Panc1 (cell line): ENCODE measurements at regions not wholly inside any gene's neighbourhood (a gene's known extent, or its start where the extent isn't known, plus 50 kb on each side); places are given as distances from the start of the nearest gene placed in this dataset.

Experiments
- ATAC-seq: fragments of 200-7000 bp; cut with Tn5 transposase; 2 replicates; pipeline ENCODE4 v1.9.1; 2020; ENCODE audit warnings: mild to moderate bottlenecking, moderate library complexity
- BruUV-seq: library from RNA; stranded (reverse); fragments of 400-500 nt; replicated peaks from 2 replicates; lab custom pipeline; 2021; lab: Mats Ljungman, UMichigan
- CTCF ChIA-PET: fragments of 300-600 bp; sonication (Branson Sonifier 250); formaldehyde crosslinking; loops from one replicate; lab custom pipeline; 2022; ENCODE audit warnings: antibody characterized with exemption; lab: Charles Lee
- POLR2A ChIA-PET: fragments of 300-600 bp; sonication (Branson Sonifier 250); formaldehyde crosslinking; loops from one replicate; lab custom pipeline; 2022; ENCODE audit warnings: antibody characterized with exemption; lab: Charles Lee
- DNase-seq: peaks from one replicate; pipeline ENCODE4 v3.0.0-alpha.2; 2010; ENCODE audit warnings: low read depth, low spot score
- H3K27ac ChIP-seq: 2 replicates; pipeline ENCODE4 v1.5.1; 2011; ENCODE audit warnings: mild to moderate bottlenecking, low read length, inconsistent platforms
- H3K27me3 ChIP-seq: fragments of 200-500 bp; sonication (Bioruptor generic); 2 replicates; pipeline ENCODE4 v1.6.0; 2014; ENCODE audit warnings: low read length, inconsistent platforms; ENCODE audit not compliant: control insufficient read depth, insufficient read depth
- H3K36me3 ChIP-seq: fragments of 200-500 bp; sonication (Bioruptor generic); 2 replicates; pipeline ENCODE4 v1.5.1; 2014; ENCODE audit warnings: inconsistent platforms, mild to moderate bottlenecking, low read length, moderate library complexity; ENCODE audit not compliant: control insufficient read depth, insufficient read depth
- H3K4me1 ChIP-seq: 2 replicates; pipeline ENCODE4 v1.5.1; 2011; ENCODE audit warnings: inconsistent platforms, mild to moderate bottlenecking, low read length, moderate library complexity; ENCODE audit not compliant: control insufficient read depth, insufficient read depth
- H3K4me3 ChIP-seq, 2 experiments: 2 replicates each; pipeline ENCODE4 v1.5.1; 2011 to 2012; ENCODE audit warnings: low read depth in 2 of 2, low read length in 2 of 2, mild to moderate bottlenecking in 2 of 2, inconsistent platforms in 1 of 2, moderate library complexity in 1 of 2
- H3K9me3 ChIP-seq: fragments of 200-500 bp; sonication (Bioruptor generic); 2 replicates; pipeline ENCODE4 v1.5.1; 2014; ENCODE audit warnings: low read depth, mild to moderate bottlenecking, inconsistent platforms, low read length, moderate library complexity; ENCODE audit not compliant: control insufficient read depth, insufficient read depth
- POLR2AphosphoS5 ChIP-seq: IDR thresholded peaks from 2 replicates; pipeline ENCODE4 v1.6.1; 2012; ENCODE audit warnings: mild to moderate bottlenecking, low read depth, low read length, moderate library complexity
- REST ChIP-seq, 2 experiments: IDR thresholded peaks; 2 replicates each; pipeline ENCODE4 v1.6.1; 2011 to 2012; ENCODE audit warnings: low read depth in 2 of 2, control low read depth in 1 of 2, low read length in 1 of 2, mild to moderate bottlenecking in 1 of 2, moderate library complexity in 1 of 2; ENCODE audit not compliant: insufficient read depth in 1 of 2
- SIN3A ChIP-seq: IDR thresholded peaks from 2 replicates; pipeline ENCODE4 v1.6.1; 2012; ENCODE audit warnings: low read depth, mild to moderate bottlenecking, low read length, moderate library complexity, borderline replicate concordance; ENCODE audit not compliant: insufficient read depth
- TCF7L2 ChIP-seq: IDR thresholded peaks from 2 replicates; pipeline ENCODE4 v1.6.1; 2011; ENCODE audit warnings: mild to moderate bottlenecking, low read depth, low read length, inconsistent platforms
- in situ Hi-C: cut with HindIII; loops from 2 replicates; pipeline ENCODE4 v1.10.0; 2016; ENCODE audit warnings: low sequenced_read_pairs, low pct_unique_long_range_greater_than_20kb
- intact Hi-C: fragments of 100-400 bp; cut with micrococcal nuclease; formaldehyde crosslinking; loops from one replicate; pipeline ENCODE4 v1.10.0; 2022; ENCODE audit not compliant: unreplicated experiment
- TF ChIP-seq, protein P1 (sequence below): fragments of 450-650 bp; IDR thresholded peaks from 2 replicates; pipeline ENCODE4 v1.5.1; 2017; ENCODE audit warnings: mild to moderate bottlenecking

DNA sequence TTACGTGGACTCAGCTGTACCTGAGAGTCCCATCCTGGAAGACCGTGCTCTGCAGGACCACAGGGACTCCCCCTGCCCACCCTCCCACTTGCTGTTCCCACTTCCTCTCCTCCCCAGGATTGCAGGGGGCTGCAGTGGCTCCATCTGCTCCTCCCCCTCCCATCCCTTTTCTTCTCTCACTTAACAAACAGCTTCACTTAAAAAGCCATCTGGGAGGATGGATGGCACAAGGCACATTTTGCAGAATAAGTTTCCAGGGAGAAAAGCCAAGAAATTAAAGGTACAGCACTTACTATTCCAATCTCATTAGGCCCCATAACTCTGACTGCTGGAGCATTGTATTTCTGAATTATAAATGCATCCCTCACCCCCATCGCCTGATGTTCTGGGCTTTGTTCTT lies 458.7 kb downstream of the PTPRU start:
- BruUV-seq: no TSS peak
- no peaks in the 10 kb centered on the region for H3K36me3 ChIP-seq
- DNase-seq (no peak), ATAC-seq (no peak)
- TF ChIP-seq TCF7L2: no peak
- TF ChIP-seq, protein P1, sequence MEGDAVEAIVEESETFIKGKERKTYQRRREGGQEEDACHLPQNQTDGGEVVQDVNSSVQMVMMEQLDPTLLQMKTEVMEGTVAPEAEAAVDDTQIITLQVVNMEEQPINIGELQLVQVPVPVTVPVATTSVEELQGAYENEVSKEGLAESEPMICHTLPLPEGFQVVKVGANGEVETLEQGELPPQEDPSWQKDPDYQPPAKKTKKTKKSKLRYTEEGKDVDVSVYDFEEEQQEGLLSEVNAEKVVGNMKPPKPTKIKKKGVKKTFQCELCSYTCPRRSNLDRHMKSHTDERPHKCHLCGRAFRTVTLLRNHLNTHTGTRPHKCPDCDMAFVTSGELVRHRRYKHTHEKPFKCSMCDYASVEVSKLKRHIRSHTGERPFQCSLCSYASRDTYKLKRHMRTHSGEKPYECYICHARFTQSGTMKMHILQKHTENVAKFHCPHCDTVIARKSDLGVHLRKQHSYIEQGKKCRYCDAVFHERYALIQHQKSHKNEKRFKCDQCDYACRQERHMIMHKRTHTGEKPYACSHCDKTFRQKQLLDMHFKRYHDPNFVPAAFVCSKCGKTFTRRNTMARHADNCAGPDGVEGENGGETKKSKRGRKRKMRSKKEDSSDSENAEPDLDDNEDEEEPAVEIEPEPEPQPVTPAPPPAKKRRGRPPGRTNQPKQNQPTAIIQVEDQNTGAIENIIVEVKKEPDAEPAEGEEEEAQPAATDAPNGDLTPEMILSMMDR: no peak
- TF ChIP-seq SIN3A: no peak
- TF ChIP-seq POLR2AphosphoS5: no peak
- TF ChIP-seq REST (IDR thresholded peaks at IDR 0.05; ENCODE audit: insufficient read depth in 1 of 2, low read depth in 2 of 2, low read length in 1 of 2): no peak
- in situ Hi-C loops: no loop called here
- ChIA-PET CTCF (interaction anchor here (0.8 kb wide), 1 partner anchor 11 kb away, joined by 4 read pairs; no protein-coding TSS in a partner anchor), POLR2A (interaction anchor here (0.6 kb wide), 1 partner anchor 388 kb away, joined by 13 read pairs; no protein-coding TSS in a partner anchor)
- H3K4me1 ChIP-seq: no peaks in the 10 kb centered on the region
- no peak overlapping the region for H3K27ac ChIP-seq
- intact Hi-C loops: no loop called here
- peaks cover 3% of the 10 kb centered on the region for H3K27me3 ChIP-seq
- H3K9me3 ChIP-seq: no peaks in the 10 kb centered on the region
- no peak overlapping the region for H3K4me3 ChIP-seq

- no TSS peak for BruUV-seq
- Histone ChIP-seq H3K27me3 (peaks cover 5% of the 10 kb centered on the region), H3K27ac (no peak overlapping the region), H3K9me3 (no peaks in the 10 kb centered on the region), H3K4me3 (no peak overlapping the region), H3K36me3 (no peaks in the 10 kb centered on the region), H3K4me1 (no peaks in the 10 kb centered on the region; the same call in 1 of the 2 replicates)
- in situ Hi-C loops (no loop called here), intact Hi-C loops (no loop called here)
- POLR2A ChIA-PET: no interaction called here
- TF ChIP-seq TCF7L2 (no peak), SIN3A (no peak), REST (IDR thresholded peaks at IDR 0.05; ENCODE audit: insufficient read depth in 1 of 2, low read depth in 2 of 2, low read length in 1 of 2) (no peak), POLR2AphosphoS5 (no peak)
- TF ChIP-seq, protein P1: no peak
- DNase-seq: no peak
- ATAC-seq: no peak
- CTCF ChIA-PET: no interaction called here
These were observed 455.2 kb downstream of the PTPRU start for GRCh38 chr1:29691499-29691898.
